ENCODE measurements at regions not wholly inside any gene's neighbourhood (a gene's known extent, or its start where the extent isn't known, plus 50 kb on each side); places are given as distances from the start of the nearest gene placed in this dataset.

GRCh38 chr6:14275493-14275851 is 157.9 kb downstream of the CD83 start:
- no peak overlapping the region for H3K4me3 ChIP-seq (ENCODE audit: low read depth, low read length)
- TF ChIP-seq CTCF (IDR thresholded peaks at IDR 0.05; ENCODE audit: insufficient read depth, low read length, poor library complexity, severe bottlenecking), result no peak
- no peaks in the 10 kb centered on the region for H3K27me3 ChIP-seq (ENCODE audit: control insufficient read depth, insufficient read depth, low read length)
- no peak for DNase-seq (ENCODE audit: low read depth)
- H3K36me3 ChIP-seq (ENCODE audit: control insufficient read depth, insufficient read depth, low read length), result no peaks in the 10 kb centered on the region

GRCh38 chr6:14276071-14276470 is 158.5 kb downstream of the CD83 start:
- Histone ChIP-seq H3K4me3 (ENCODE audit: low read depth, low read length) (no peak overlapping the region), H3K36me3 (ENCODE audit: control insufficient read depth, insufficient read depth, low read length) (no peaks in the 10 kb centered on the region), H3K27me3 (ENCODE audit: control insufficient read depth, insufficient read depth, low read length) (no peaks in the 10 kb centered on the region)
- DNase-seq (ENCODE audit: low read depth), result no peak
- no peak for TF ChIP-seq CTCF (IDR thresholded peaks at IDR 0.05; ENCODE audit: insufficient read depth, low read length, poor library complexity, severe bottlenecking)

- Histone ChIP-seq H3K27me3 (ENCODE audit: control insufficient read depth, insufficient read depth, low read length) (no peaks in the 10 kb centered on the region), H3K4me3 (ENCODE audit: low read depth, low read length) (no peak overlapping the region), H3K36me3 (ENCODE audit: control insufficient read depth, insufficient read depth, low read length) (no peaks in the 10 kb centered on the region)
- DNase-seq (ENCODE audit: low read depth), result no peak
- TF ChIP-seq CTCF (IDR thresholded peaks at IDR 0.05; ENCODE audit: insufficient read depth, low read length, poor library complexity, severe bottlenecking), result no peak
Observed at GRCh38 chr6:14276667-14277404, 159.3 kb downstream of the CD83 start.

GRCh38 chr6:14277405-14277930 is 159.9 kb downstream of the CD83 start:
- TF ChIP-seq CTCF (IDR thresholded peaks at IDR 0.05; ENCODE audit: insufficient read depth, low read length, poor library complexity, severe bottlenecking), result no peak

GRCh38 chr6:14278006-14278405 is 160.4 kb downstream of the CD83 start:
- TF ChIP-seq CTCF (IDR thresholded peaks at IDR 0.05; ENCODE audit: insufficient read depth, low read length, poor library complexity, severe bottlenecking), result no peak
- H3K4me3 ChIP-seq (ENCODE audit: low read depth, low read length), result no peak overlapping the region
- DNase-seq (ENCODE audit: low read depth), result no peak
- H3K36me3 ChIP-seq (ENCODE audit: control insufficient read depth, insufficient read depth, low read length), result no peaks in the 10 kb centered on the region
- no peaks in the 10 kb centered on the region for H3K27me3 ChIP-seq (ENCODE audit: control insufficient read depth, insufficient read depth, low read length)

More at GRCh38 chr6:14277405-14277930, 159.9 kb downstream of the CD83 start:
- DNase-seq (ENCODE audit: low read depth), result no peak
- Histone ChIP-seq H3K27me3 (ENCODE audit: control insufficient read depth, insufficient read depth, low read length) (no peaks in the 10 kb centered on the region), H3K4me3 (ENCODE audit: low read depth, low read length) (no peak overlapping the region), H3K36me3 (ENCODE audit: control insufficient read depth, insufficient read depth, low read length) (no peaks in the 10 kb centered on the region)

- no peaks in the 10 kb centered on the region for H3K27me3 ChIP-seq (ENCODE audit: control insufficient read depth, insufficient read depth, low read length)
- no peak for DNase-seq (ENCODE audit: low read depth)
- TF ChIP-seq CTCF (IDR thresholded peaks at IDR 0.05; ENCODE audit: insufficient read depth, low read length, poor library complexity, severe bottlenecking), result no peak
Observed at GRCh38 chr6:14278446-14278845, 160.9 kb downstream of the CD83 start.

More at GRCh38 chr6:14278446-14278845, 160.9 kb downstream of the CD83 start:
- no peaks in the 10 kb centered on the region for H3K36me3 ChIP-seq (ENCODE audit: control insufficient read depth, insufficient read depth, low read length)
- H3K4me3 ChIP-seq (ENCODE audit: low read depth, low read length), result no peak overlapping the region
